DND-41 (cell line): ENCODE measurements at regions not wholly inside any gene's neighbourhood (a gene's known extent, or its start where the extent isn't known, plus 50 kb on each side); places are given as distances from the start of the nearest gene placed in this dataset.

Source experiments
- ATAC-seq: fragments of 200-7000 bp; cut with Tn5 transposase; 3 replicates; pipeline ENCODE4 v1.9.1; 2021; ENCODE audit warnings: low read depth; ENCODE audit not compliant: insufficient read depth
- DNase-seq: peaks from one replicate; pipeline ENCODE4 v3.0.0-alpha.2; 2020
- H2AFZ ChIP-seq: 2 replicates; pipeline ENCODE4 v1.6.0; 2012; ENCODE audit warnings: low read depth, low read length
- H3K27ac ChIP-seq: 2 replicates; pipeline ENCODE4 v1.5.1; 2012; ENCODE audit warnings: low read length, inconsistent platforms
- H3K27me3 ChIP-seq: fragments of 200-600 bp; sonication (generic); 2 replicates; pipeline ENCODE4 v1.6.0; 2012; ENCODE audit warnings: low read length, mild to moderate bottlenecking, inconsistent platforms; ENCODE audit not compliant: insufficient read depth, poor library complexity
- H3K36me3 ChIP-seq: 2 replicates; pipeline ENCODE4 v1.5.1; 2012; ENCODE audit warnings: low read length, inconsistent platforms; ENCODE audit not compliant: insufficient read depth
- H3K4me1 ChIP-seq: 2 replicates; pipeline ENCODE4 v1.5.1; 2012; ENCODE audit warnings: mild to moderate bottlenecking, low read length; ENCODE audit not compliant: insufficient read depth
- H3K4me2 ChIP-seq: 2 replicates; pipeline ENCODE4 v1.6.0; 2012; ENCODE audit warnings: mild to moderate bottlenecking, moderate library complexity, low read length, inconsistent platforms; ENCODE audit not compliant: insufficient read depth
- H3K4me3 ChIP-seq, 2 experiments: fragments of 200-600 bp in 1 of 2; shearing (Covaris generic) in 1 of 2; 2 replicates each; pipeline ENCODE4 v1.5.1; 2012 to 2016; ENCODE audit warnings: inconsistent platforms in 2 of 2, low read length in 2 of 2, mild to moderate bottlenecking in 2 of 2, low read depth in 1 of 2, moderate library complexity in 1 of 2
- H3K79me2 ChIP-seq: 2 replicates; pipeline ENCODE4 v1.6.0; 2012; ENCODE audit warnings: low read length, inconsistent platforms; ENCODE audit not compliant: insufficient read depth
- H3K9ac ChIP-seq: 2 replicates; pipeline ENCODE4 v1.6.0; 2012; ENCODE audit warnings: low read depth, mild to moderate bottlenecking, inconsistent platforms, low read length, moderate library complexity
- H3K9me3 ChIP-seq: 2 replicates; pipeline ENCODE4 v1.5.1; 2012; ENCODE audit warnings: low read length, moderate library complexity, mild to moderate bottlenecking, inconsistent platforms; ENCODE audit not compliant: insufficient read depth, severe bottlenecking
- H4K20me1 ChIP-seq: 2 replicates; pipeline ENCODE4 v1.6.0; 2012; ENCODE audit warnings: low read length; ENCODE audit not compliant: insufficient read depth
- CTCF ChIP-seq: IDR thresholded peaks from 2 replicates; pipeline ENCODE4 v1.5.1; 2012; ENCODE audit warnings: borderline replicate concordance, low read length, moderate library complexity, mild to moderate bottlenecking; ENCODE audit not compliant: poor library complexity, severe bottlenecking; ENCODE audit errors: extremely low read depth
- EZH2 ChIP-seq: IDR thresholded peaks from 3 replicates; pipeline ENCODE4 v1.6.1; 2012; ENCODE audit warnings: borderline replicate concordance, low read depth, mild to moderate bottlenecking, moderate library complexity, low read length, inconsistent platforms; ENCODE audit not compliant: severe bottlenecking

GRCh38 chr2:144935736-144936135 is 415.8 kb upstream of the ZEB2 start:
- no peak for ATAC-seq
- TF ChIP-seq CTCF (no peak), EZH2 (no peak)
- Histone ChIP-seq H3K27me3 (no peaks in the 10 kb centered on the region), H2AFZ (no peak overlapping the region), H3K4me1 (peaks cover 16% of the 10 kb centered on the region), H3K36me3 (no peaks in the 10 kb centered on the region), H3K27ac (no peak overlapping the region), H3K4me3 (no peak overlapping the region), H4K20me1 (no peaks in the 10 kb centered on the region), H3K4me2 (no peak overlapping the region), H3K9ac (no peak overlapping the region), H3K9me3 (no peaks in the 10 kb centered on the region), H3K79me2 (no peaks in the 10 kb centered on the region)
- no peak for DNase-seq

- H3K4me2 ChIP-seq = no peak overlapping the region
- H3K9me3 ChIP-seq = no peaks in the 10 kb centered on the region
- no peak overlapping the region for H2AFZ ChIP-seq
- H3K4me1 ChIP-seq = peaks cover 16% of the 10 kb centered on the region
- no peaks in the 10 kb centered on the region for H3K79me2 ChIP-seq
- no peaks in the 10 kb centered on the region for H4K20me1 ChIP-seq
- ATAC-seq = no peak
- no peak overlapping the region for H3K9ac ChIP-seq
- H3K27ac ChIP-seq = no peak overlapping the region
- H3K4me3 ChIP-seq = no peak overlapping the region
- no peaks in the 10 kb centered on the region for H3K36me3 ChIP-seq
- TF ChIP-seq EZH2 (no peak), CTCF (no peak)
- no peaks in the 10 kb centered on the region for H3K27me3 ChIP-seq
- no peak for DNase-seq
Measured at GRCh38 chr2:144935191-144935590, 415.3 kb upstream of the ZEB2 start.

- no peak overlapping the region for H3K9ac ChIP-seq
- no peaks in the 10 kb centered on the region for H3K79me2 ChIP-seq
- ATAC-seq (peak; percentile 83), DNase-seq (no peak)
- H3K27me3 ChIP-seq = no peaks in the 10 kb centered on the region
- no peaks in the 10 kb centered on the region for H3K36me3 ChIP-seq
- peaks cover 13% of the 10 kb centered on the region for H3K9me3 ChIP-seq
- H3K27ac ChIP-seq = peak overlapping the region; percentile 34; the same call in 1 of the 2 replicates
- no peak overlapping the region for H2AFZ ChIP-seq
- no peak overlapping the region for H3K4me3 ChIP-seq
- H4K20me1 ChIP-seq = no peaks in the 10 kb centered on the region
- no peak for TF ChIP-seq CTCF
- no peak for TF ChIP-seq EZH2
- H3K4me1 ChIP-seq = peaks cover 16% of the 10 kb centered on the region
- no peak overlapping the region for H3K4me2 ChIP-seq
Measured at GRCh38 chr2:144931960-144932359, 412.0 kb upstream of the ZEB2 start.

GRCh38 chr2:144931480-144931879 is 411.6 kb upstream of the ZEB2 start:
- Histone ChIP-seq H3K4me1 (peaks cover 20% of the 10 kb centered on the region), H3K36me3 (no peaks in the 10 kb centered on the region), H4K20me1 (no peaks in the 10 kb centered on the region), H3K9ac (no peak overlapping the region), H3K4me3 (no peak overlapping the region), H3K9me3 (peaks cover 13% of the 10 kb centered on the region), H3K27ac (no peak overlapping the region; the same call in 1 of the 2 replicates), H3K27me3 (no peaks in the 10 kb centered on the region), H2AFZ (no peak overlapping the region), H3K4me2 (no peak overlapping the region), H3K79me2 (no peaks in the 10 kb centered on the region)
- TF ChIP-seq EZH2 (no peak), CTCF (no peak)
- ATAC-seq = no peak
- no peak for DNase-seq
